ENCODE measurements at regions not wholly inside any gene's neighbourhood (a gene's known extent, or its start where the extent isn't known, plus 50 kb on each side); places are given as distances from the start of the nearest gene placed in this dataset.
"Not testable (repeated sequence)": the region's sequence is repeated elsewhere in the genome, so short reads cannot be mapped to it uniquely, and the experiment has no call there.

DNA sequence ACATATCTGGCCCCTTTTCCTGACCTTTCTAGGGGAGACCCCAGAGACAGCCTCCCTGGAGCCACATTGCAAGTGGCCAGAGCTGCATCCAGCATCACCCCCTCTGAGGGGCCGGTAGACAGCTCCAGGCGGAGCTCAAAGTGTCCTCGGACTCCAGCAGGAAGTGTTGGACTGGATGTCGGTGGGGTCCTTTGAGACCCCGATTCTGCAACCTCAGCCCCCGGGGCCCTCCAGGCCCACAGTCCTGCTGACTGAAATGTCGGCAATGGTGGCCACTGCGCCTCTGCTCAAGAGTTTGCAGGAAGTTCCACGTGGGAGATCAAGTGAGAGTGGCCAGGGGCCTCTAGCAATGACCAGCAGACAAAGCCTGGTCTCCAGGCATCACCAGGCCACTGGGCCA is 115.9 kb upstream of the FOXD4L5 start:
- H3K27ac ChIP-seq (ENCODE audit: insufficient read depth, low read length, poor library complexity, severe bottlenecking), result no peak overlapping the region
- H3K27me3 ChIP-seq (replicated peaks; ENCODE audit: control insufficient read depth, insufficient read depth, low read length, poor library complexity, severe bottlenecking), result no peaks in the 10 kb centered on the region
- H3K4me1 ChIP-seq (ENCODE audit: control insufficient read depth, insufficient read depth, low read length, poor library complexity, severe bottlenecking), result no peaks in the 10 kb centered on the region
- no peak for DNase-seq
- H3K4me3 ChIP-seq (ENCODE audit: insufficient read depth, low read depth, low read length, poor library complexity, severe bottlenecking), result no peak overlapping the region
- no peaks in the 10 kb centered on the region for H3K9me3 ChIP-seq (ENCODE audit: control insufficient read depth, low read length)
- no peaks in the 10 kb centered on the region for H3K36me3 ChIP-seq (ENCODE audit: control insufficient read depth, insufficient read depth, low read length)

GRCh38 chr9:65397763-65398719 is 113.0 kb upstream of the FOXD4L5 start:
- H3K36me3 ChIP-seq (ENCODE audit: control insufficient read depth, insufficient read depth, low read length); H3K4me1 ChIP-seq (ENCODE audit: control insufficient read depth, insufficient read depth, low read length, poor library complexity, severe bottlenecking); H3K9me3 ChIP-seq (ENCODE audit: control insufficient read depth, low read length); H3K27ac ChIP-seq (ENCODE audit: insufficient read depth, low read length, poor library complexity, severe bottlenecking); H3K27me3 ChIP-seq (replicated peaks; ENCODE audit: control insufficient read depth, insufficient read depth, low read length, poor library complexity, severe bottlenecking); H3K4me3 ChIP-seq (ENCODE audit: insufficient read depth, low read depth, low read length, poor library complexity, severe bottlenecking); DNase-seq: not testable (repeated sequence)

DNA sequence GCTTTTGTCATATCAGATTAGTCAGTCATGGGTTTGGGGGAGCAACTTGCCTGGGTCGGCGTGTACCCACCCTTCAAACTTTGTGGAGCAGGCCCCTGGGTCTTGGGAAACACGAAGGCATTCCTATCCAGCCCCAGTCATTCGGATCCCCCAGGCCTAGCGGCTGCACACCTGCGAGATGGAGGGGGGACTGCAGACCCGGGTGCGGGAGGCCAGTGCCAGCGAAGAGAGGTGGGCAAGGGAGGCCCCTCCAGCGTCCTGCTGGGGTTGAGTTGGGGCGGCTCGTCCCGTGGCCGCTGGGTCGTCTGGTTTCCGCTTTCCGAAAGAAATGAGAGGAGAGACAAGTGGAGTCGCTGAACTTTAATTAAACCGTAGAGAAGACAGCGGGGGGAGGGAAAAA is 112.2 kb upstream of the FOXD4L5 start:
- not testable (repeated sequence) for H3K4me3 ChIP-seq (ENCODE audit: insufficient read depth, low read depth, low read length, poor library complexity, severe bottlenecking); H3K4me1 ChIP-seq (ENCODE audit: control insufficient read depth, insufficient read depth, low read length, poor library complexity, severe bottlenecking); H3K27me3 ChIP-seq (replicated peaks; ENCODE audit: control insufficient read depth, insufficient read depth, low read length, poor library complexity, severe bottlenecking); H3K27ac ChIP-seq (ENCODE audit: insufficient read depth, low read length, poor library complexity, severe bottlenecking); DNase-seq; H3K36me3 ChIP-seq (ENCODE audit: control insufficient read depth, insufficient read depth, low read length); H3K9me3 ChIP-seq (ENCODE audit: control insufficient read depth, low read length)

DNA sequence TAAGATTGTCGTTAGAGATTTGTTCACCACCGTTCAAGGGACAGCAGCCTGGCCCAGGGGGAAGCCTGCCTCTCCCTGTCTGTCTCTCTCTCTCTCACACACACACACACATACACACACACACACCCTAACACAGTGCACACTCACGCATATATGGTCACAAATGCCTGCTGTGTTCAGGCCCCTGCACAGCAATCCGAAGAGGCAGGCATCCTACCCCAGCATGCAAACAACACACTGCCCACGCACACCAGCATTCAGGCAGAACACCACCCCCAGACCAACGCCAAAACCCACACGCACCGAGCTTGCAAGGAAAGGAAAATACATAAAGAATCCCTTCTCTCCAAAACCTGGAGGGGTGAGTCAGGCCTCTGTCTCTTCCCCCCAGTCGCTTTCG is 111.6 kb upstream of the FOXD4L5 start:
- not testable (repeated sequence) for H3K27me3 ChIP-seq (replicated peaks; ENCODE audit: control insufficient read depth, insufficient read depth, low read length, poor library complexity, severe bottlenecking); H3K4me1 ChIP-seq (ENCODE audit: control insufficient read depth, insufficient read depth, low read length, poor library complexity, severe bottlenecking); DNase-seq; H3K36me3 ChIP-seq (ENCODE audit: control insufficient read depth, insufficient read depth, low read length); H3K4me3 ChIP-seq (ENCODE audit: insufficient read depth, low read depth, low read length, poor library complexity, severe bottlenecking); H3K9me3 ChIP-seq (ENCODE audit: control insufficient read depth, low read length); H3K27ac ChIP-seq (ENCODE audit: insufficient read depth, low read length, poor library complexity, severe bottlenecking)

DNA sequence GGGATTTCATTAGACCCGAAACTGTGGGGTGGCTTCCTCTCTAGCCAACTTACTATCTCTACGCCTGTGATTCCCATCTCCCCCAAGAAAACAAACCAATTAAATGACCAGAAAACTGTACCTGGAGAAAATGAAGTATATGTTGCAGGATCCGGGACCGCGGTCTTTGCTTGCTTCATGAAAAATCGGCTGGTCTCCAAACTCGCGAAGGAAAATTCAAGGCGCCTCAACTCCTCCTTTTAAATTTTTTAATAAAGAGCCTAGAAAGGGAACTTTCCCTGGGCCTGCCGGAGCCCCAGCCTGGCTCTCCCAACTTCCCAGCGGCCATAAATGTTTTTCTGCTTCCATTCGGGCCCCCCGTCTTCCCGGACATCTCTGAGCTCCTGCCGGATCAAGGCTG is 110.8 kb upstream of the FOXD4L5 start:
- H3K27me3 ChIP-seq (replicated peaks; ENCODE audit: control insufficient read depth, insufficient read depth, low read length, poor library complexity, severe bottlenecking); H3K4me3 ChIP-seq (ENCODE audit: insufficient read depth, low read depth, low read length, poor library complexity, severe bottlenecking); H3K27ac ChIP-seq (ENCODE audit: insufficient read depth, low read length, poor library complexity, severe bottlenecking); H3K4me1 ChIP-seq (ENCODE audit: control insufficient read depth, insufficient read depth, low read length, poor library complexity, severe bottlenecking); H3K36me3 ChIP-seq (ENCODE audit: control insufficient read depth, insufficient read depth, low read length); H3K9me3 ChIP-seq (ENCODE audit: control insufficient read depth, low read length); DNase-seq: not testable (repeated sequence)

GRCh38 chr9:65395121-65395520 is 110.1 kb upstream of the FOXD4L5 start:
- not testable (repeated sequence) for H3K9me3 ChIP-seq (ENCODE audit: control insufficient read depth, low read length); DNase-seq; H3K36me3 ChIP-seq (ENCODE audit: control insufficient read depth, insufficient read depth, low read length); H3K27me3 ChIP-seq (replicated peaks; ENCODE audit: control insufficient read depth, insufficient read depth, low read length, poor library complexity, severe bottlenecking); H3K27ac ChIP-seq (ENCODE audit: insufficient read depth, low read length, poor library complexity, severe bottlenecking); H3K4me1 ChIP-seq (ENCODE audit: control insufficient read depth, insufficient read depth, low read length, poor library complexity, severe bottlenecking); H3K4me3 ChIP-seq (ENCODE audit: insufficient read depth, low read depth, low read length, poor library complexity, severe bottlenecking)

DNA sequence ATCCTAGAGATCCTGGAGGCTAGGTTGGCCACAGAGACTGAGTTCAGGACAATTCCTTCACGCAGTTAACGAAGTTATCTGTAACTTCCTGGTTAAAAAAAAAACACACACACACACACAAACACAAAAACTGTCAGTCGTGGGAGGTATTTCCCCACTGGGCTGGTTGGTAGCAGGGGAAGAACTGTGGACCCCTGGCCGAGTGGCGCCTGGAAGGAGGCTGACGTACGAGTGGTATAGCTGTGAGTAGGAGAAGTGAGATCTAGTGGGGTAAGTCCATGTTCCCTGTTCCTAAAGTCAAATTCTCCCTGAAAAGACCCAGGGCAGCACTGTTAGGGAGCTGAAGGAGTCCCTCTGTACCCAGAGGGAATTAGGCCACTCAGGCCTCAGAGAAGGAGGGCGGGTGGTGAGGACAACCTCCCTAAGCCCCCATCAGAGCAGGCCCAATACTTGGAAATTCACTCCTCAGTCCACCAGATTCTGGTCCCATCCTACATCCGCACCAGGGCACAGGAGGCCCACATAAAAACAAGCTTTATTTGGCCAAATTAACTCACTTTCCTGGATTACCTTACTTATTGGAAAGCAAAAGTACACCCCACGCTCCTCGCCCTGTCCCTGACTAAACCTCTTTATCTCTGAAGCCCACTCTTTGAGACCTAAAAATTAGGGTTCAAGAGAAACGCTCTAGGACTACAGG is 108.3 kb upstream of the FOXD4L5 start:
- H3K27ac ChIP-seq (ENCODE audit: insufficient read depth, low read length, poor library complexity, severe bottlenecking); DNase-seq; H3K4me1 ChIP-seq (ENCODE audit: control insufficient read depth, insufficient read depth, low read length, poor library complexity, severe bottlenecking); H3K36me3 ChIP-seq (ENCODE audit: control insufficient read depth, insufficient read depth, low read length); H3K4me3 ChIP-seq (ENCODE audit: insufficient read depth, low read depth, low read length, poor library complexity, severe bottlenecking); H3K27me3 ChIP-seq (replicated peaks; ENCODE audit: control insufficient read depth, insufficient read depth, low read length, poor library complexity, severe bottlenecking); H3K9me3 ChIP-seq (ENCODE audit: control insufficient read depth, low read length): not testable (repeated sequence)

- not testable (repeated sequence) for DNase-seq; H3K4me1 ChIP-seq (ENCODE audit: control insufficient read depth, insufficient read depth, low read length, poor library complexity, severe bottlenecking); H3K27me3 ChIP-seq (replicated peaks; ENCODE audit: control insufficient read depth, insufficient read depth, low read length, poor library complexity, severe bottlenecking); H3K27ac ChIP-seq (ENCODE audit: insufficient read depth, low read length, poor library complexity, severe bottlenecking); H3K36me3 ChIP-seq (ENCODE audit: control insufficient read depth, insufficient read depth, low read length); H3K9me3 ChIP-seq (ENCODE audit: control insufficient read depth, low read length); H3K4me3 ChIP-seq (ENCODE audit: insufficient read depth, low read depth, low read length, poor library complexity, severe bottlenecking)
Observed at GRCh38 chr9:65392611-65393010, 107.6 kb upstream of the FOXD4L5 start.

- H3K27ac ChIP-seq (ENCODE audit: insufficient read depth, low read length, poor library complexity, severe bottlenecking); DNase-seq; H3K27me3 ChIP-seq (replicated peaks; ENCODE audit: control insufficient read depth, insufficient read depth, low read length, poor library complexity, severe bottlenecking); H3K4me1 ChIP-seq (ENCODE audit: control insufficient read depth, insufficient read depth, low read length, poor library complexity, severe bottlenecking); H3K36me3 ChIP-seq (ENCODE audit: control insufficient read depth, insufficient read depth, low read length); H3K9me3 ChIP-seq (ENCODE audit: control insufficient read depth, low read length); H3K4me3 ChIP-seq (ENCODE audit: insufficient read depth, low read depth, low read length, poor library complexity, severe bottlenecking): not testable (repeated sequence)
Observed at GRCh38 chr9:65389710-65390109, 104.7 kb upstream of the FOXD4L5 start.

GRCh38 chr9:65389216-65389615 is 104.2 kb upstream of the FOXD4L5 start:
- not testable (repeated sequence) for H3K36me3 ChIP-seq (ENCODE audit: control insufficient read depth, insufficient read depth, low read length); H3K27ac ChIP-seq (ENCODE audit: insufficient read depth, low read length, poor library complexity, severe bottlenecking); H3K9me3 ChIP-seq (ENCODE audit: control insufficient read depth, low read length); DNase-seq; H3K4me3 ChIP-seq (ENCODE audit: insufficient read depth, low read depth, low read length, poor library complexity, severe bottlenecking); H3K27me3 ChIP-seq (replicated peaks; ENCODE audit: control insufficient read depth, insufficient read depth, low read length, poor library complexity, severe bottlenecking); H3K4me1 ChIP-seq (ENCODE audit: control insufficient read depth, insufficient read depth, low read length, poor library complexity, severe bottlenecking)

All from effector memory CD4-positive, alpha-beta T cell (primary cell).